Smooth muscle cell (in vitro differentiated cells): ENCODE measurements at regions not wholly inside any gene's neighbourhood (a gene's known extent, or its start where the extent isn't known, plus 50 kb on each side); places are given as distances from the start of the nearest gene placed in this dataset.

Experiments used
- DNase-seq: peaks from one replicate; lab custom pipeline; 2025; ENCODE audit not compliant: unreplicated experiment; lab: John Stamatoyannopoulos, UW
- H2AFZ ChIP-seq: fragments of 200-600 bp; sonication (generic); 2 replicates; pipeline ENCODE4 v1.6.0; 2016; ENCODE audit warnings: antibody characterized with exemption, low read depth, mild to moderate bottlenecking
- H3F3A ChIP-seq: fragments of 200-600 bp; sonication (generic); 2 replicates; pipeline ENCODE4 v1.6.0; 2017; ENCODE audit warnings: antibody characterized with exemption, low read depth
- H3K27ac ChIP-seq: fragments of 200-600 bp; sonication (generic); 2 replicates; pipeline ENCODE4 v1.5.1; 2016; ENCODE audit warnings: low read depth, mild to moderate bottlenecking
- H3K27me3 ChIP-seq: fragments of 200-600 bp; sonication (generic); 2 replicates; pipeline ENCODE4 v1.6.1; 2016; ENCODE audit warnings: low read depth, mild to moderate bottlenecking
- H3K36me3 ChIP-seq: fragments of 200-600 bp; sonication (generic); 2 replicates; pipeline ENCODE4 v1.5.1; 2016; ENCODE audit warnings: low read depth
- H3K4me1 ChIP-seq: fragments of 200-600 bp; sonication (generic); 2 replicates; pipeline ENCODE4 v1.5.1; 2016; ENCODE audit warnings: low read depth
- H3K4me2 ChIP-seq: fragments of 200-600 bp; sonication (generic); 2 replicates; pipeline ENCODE4 v1.6.0; 2016; ENCODE audit warnings: mild to moderate bottlenecking
- H3K4me3 ChIP-seq: fragments of 200-600 bp; sonication (generic); 2 replicates; pipeline ENCODE4 v1.5.1; 2016; ENCODE audit warnings: mild to moderate bottlenecking
- H3K79me2 ChIP-seq: fragments of 200-600 bp; sonication (generic); 2 replicates; pipeline ENCODE4 v1.6.0; 2016; ENCODE audit warnings: low read depth, mild to moderate bottlenecking
- H3K9ac ChIP-seq: fragments of 200-600 bp; sonication (generic); 2 replicates; pipeline ENCODE4 v1.6.0; 2016; ENCODE audit warnings: low read depth
- H3K9me3 ChIP-seq: fragments of 200-600 bp; sonication (generic); replicated peaks from 2 replicates; pipeline ENCODE4 v1.5.1; 2016; ENCODE audit warnings: low read depth
- H4K20me1 ChIP-seq: fragments of 200-600 bp; sonication (generic); 2 replicates; pipeline ENCODE4 v1.6.0; 2016; ENCODE audit warnings: low read depth
- WGBS: methylation state at CpG from one replicate; pipeline ENCODE4 v1.1.7; 2016; ENCODE audit warnings: low lambda C conversion rate; 5-methylcytosine and 5-hydroxymethylcytosine counted together
- TF ChIP-seq, protein P1 (sequence below): fragments of 200-600 bp; sonication (generic); IDR thresholded peaks from 2 replicates; pipeline ENCODE4 v1.5.1; 2017; ENCODE audit warnings: borderline replicate concordance, mild to moderate bottlenecking, antibody characterized with exemption; ENCODE audit not compliant: insufficient read depth, poor library complexity, severe bottlenecking

DNA sequence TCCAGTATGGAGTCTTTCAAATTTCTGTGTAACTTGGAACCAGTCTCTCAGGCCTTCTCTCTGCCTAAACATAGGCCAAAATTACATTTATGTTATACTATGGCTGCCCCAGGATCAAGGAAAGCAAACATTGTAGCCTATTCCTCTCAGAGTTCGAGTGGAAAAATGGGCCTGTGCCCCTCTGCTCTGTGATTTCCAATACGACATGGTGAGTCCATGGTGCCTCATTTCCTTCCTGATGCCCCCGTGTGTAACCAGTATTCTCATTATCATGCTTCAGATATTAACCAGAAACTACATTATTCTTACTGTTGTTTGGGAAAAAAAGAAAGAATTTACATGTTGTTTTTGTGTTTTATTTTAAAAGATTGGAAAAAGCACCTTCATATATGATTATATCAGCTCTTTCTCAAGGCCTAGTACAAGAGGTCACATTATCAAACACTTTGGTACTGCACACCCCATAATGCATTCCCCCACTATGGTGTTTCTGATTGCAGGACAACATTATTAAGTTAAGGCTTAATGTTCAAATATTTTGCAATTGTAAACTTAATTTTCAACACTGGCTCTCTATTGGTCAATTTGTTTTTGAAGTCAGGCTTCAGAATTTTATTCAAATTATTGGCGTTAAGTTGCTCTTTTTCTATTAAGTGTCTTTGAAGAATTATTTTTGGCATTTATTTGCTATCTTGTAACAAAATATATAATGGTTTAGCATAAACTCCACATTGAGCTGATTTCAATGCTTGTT lies 151.8 kb upstream of the SLC27A6 start:
- H2AFZ ChIP-seq, result no peak overlapping the region
- peaks cover 2% of the 10 kb centered on the region for H3K4me1 ChIP-seq
- no peak overlapping the region for H3K4me3 ChIP-seq
- 88% methylated on average over 4 of the region's 4 CpGs for WGBS
- H3F3A ChIP-seq, result no peaks in the 10 kb centered on the region
- no peak overlapping the region for H3K4me2 ChIP-seq
- H3K27me3 ChIP-seq, result no peaks in the 10 kb centered on the region
- no peak for DNase-seq
- no peaks in the 10 kb centered on the region for H3K9me3 ChIP-seq
- H3K27ac ChIP-seq, result no peak overlapping the region
- H3K36me3 ChIP-seq, result no peaks in the 10 kb centered on the region
- H3K9ac ChIP-seq, result no peak overlapping the region
- no peaks in the 10 kb centered on the region for H3K79me2 ChIP-seq
- TF ChIP-seq, protein P1, sequence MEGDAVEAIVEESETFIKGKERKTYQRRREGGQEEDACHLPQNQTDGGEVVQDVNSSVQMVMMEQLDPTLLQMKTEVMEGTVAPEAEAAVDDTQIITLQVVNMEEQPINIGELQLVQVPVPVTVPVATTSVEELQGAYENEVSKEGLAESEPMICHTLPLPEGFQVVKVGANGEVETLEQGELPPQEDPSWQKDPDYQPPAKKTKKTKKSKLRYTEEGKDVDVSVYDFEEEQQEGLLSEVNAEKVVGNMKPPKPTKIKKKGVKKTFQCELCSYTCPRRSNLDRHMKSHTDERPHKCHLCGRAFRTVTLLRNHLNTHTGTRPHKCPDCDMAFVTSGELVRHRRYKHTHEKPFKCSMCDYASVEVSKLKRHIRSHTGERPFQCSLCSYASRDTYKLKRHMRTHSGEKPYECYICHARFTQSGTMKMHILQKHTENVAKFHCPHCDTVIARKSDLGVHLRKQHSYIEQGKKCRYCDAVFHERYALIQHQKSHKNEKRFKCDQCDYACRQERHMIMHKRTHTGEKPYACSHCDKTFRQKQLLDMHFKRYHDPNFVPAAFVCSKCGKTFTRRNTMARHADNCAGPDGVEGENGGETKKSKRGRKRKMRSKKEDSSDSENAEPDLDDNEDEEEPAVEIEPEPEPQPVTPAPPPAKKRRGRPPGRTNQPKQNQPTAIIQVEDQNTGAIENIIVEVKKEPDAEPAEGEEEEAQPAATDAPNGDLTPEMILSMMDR, result no peak
- no peaks in the 10 kb centered on the region for H4K20me1 ChIP-seq

DNA sequence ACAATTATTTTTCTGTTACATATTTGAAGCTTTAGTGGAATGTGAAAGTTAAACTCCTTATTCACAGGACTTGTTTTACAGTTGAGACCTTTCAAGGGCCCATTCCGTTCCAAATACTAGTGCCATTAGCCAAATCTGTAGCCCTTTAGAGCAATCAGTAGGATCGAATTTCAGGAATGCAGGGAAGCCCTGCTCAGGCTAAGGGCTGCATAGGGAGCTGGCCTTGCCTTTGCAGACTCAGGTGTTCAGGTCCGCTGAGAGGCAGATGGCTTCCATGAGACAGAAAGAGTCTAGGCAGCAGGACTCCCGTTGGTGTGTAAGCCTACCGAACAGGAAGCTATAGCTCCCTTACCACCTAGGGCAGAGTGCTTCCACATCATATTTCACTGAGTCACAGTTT lies 150.1 kb upstream of the SLC27A6 start:
- H3K27me3 ChIP-seq, result no peaks in the 10 kb centered on the region
- DNase-seq, result no peak
- no peaks in the 10 kb centered on the region for H3F3A ChIP-seq
- no peak overlapping the region for H2AFZ ChIP-seq
- TF ChIP-seq, protein P1, result no peak
- no peak overlapping the region for H3K4me2 ChIP-seq
- H4K20me1 ChIP-seq, result no peaks in the 10 kb centered on the region
- peaks cover 2% of the 10 kb centered on the region for H3K4me1 ChIP-seq
- no peaks in the 10 kb centered on the region for H3K79me2 ChIP-seq
- no peak overlapping the region for H3K9ac ChIP-seq
- H3K36me3 ChIP-seq, result no peaks in the 10 kb centered on the region
- H3K27ac ChIP-seq, result no peak overlapping the region
- H3K9me3 ChIP-seq, result no peaks in the 10 kb centered on the region
- H3K4me3 ChIP-seq, result no peak overlapping the region
- 57% methylated on average over 5 of the region's 5 CpGs for WGBS

DNA sequence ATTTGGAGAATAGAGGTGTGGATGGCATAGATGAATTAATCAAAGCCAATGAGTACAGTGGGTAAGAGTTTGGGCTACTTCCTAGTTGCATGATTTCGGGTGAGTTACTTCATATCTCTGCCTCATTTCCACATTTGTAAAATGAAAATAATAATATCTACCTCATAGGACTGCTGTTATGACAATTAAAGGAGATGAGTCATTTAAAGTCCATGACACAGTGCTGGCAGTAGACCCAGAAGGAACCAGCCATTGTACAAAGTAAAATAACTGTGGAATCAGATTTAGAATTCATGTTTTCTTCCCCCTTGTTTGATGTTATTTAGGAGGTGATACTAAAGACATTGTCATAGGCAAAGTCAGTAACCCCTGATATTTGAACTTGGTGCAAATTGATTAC lies 139.5 kb upstream of the SLC27A6 start:
- no peaks in the 10 kb centered on the region for H3K4me1 ChIP-seq
- 81% methylated on average over 1 of the region's 1 CpG for WGBS
- no peak overlapping the region for H3K27ac ChIP-seq
- H3K27me3 ChIP-seq, result no peaks in the 10 kb centered on the region
- no peaks in the 10 kb centered on the region for H4K20me1 ChIP-seq
- no peaks in the 10 kb centered on the region for H3K36me3 ChIP-seq
- no peaks in the 10 kb centered on the region for H3F3A ChIP-seq
- H3K9ac ChIP-seq, result no peak overlapping the region
- no peak for DNase-seq
- TF ChIP-seq, protein P1, result no peak
- H3K4me2 ChIP-seq, result no peak overlapping the region
- H3K79me2 ChIP-seq, result no peaks in the 10 kb centered on the region
- no peaks in the 10 kb centered on the region for H3K9me3 ChIP-seq
- no peak overlapping the region for H3K4me3 ChIP-seq
- H2AFZ ChIP-seq, result no peak overlapping the region

DNA sequence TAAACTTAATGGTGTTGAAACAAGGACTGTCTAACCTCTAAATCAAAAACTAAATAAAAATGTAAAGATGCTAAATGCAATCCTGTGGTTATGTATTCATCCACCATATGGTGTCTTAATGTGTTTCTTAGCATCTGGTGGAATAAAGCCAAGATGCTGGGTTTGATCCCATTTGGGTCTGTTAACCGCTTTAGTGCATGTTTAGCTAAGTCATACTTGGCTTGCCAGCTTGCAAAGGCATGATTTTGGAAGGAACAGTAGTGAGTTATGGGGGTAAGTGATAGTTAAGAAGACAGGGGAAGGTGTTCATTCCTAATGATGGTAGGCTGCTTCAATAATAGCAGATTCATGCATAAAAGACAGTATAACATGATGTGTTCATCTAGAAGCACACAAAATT lies 139.0 kb upstream of the SLC27A6 start:
- Histone ChIP-seq H3K79me2 (no peaks in the 10 kb centered on the region), H2AFZ (no peak overlapping the region), H3K27me3 (no peaks in the 10 kb centered on the region), H4K20me1 (no peaks in the 10 kb centered on the region), H3F3A (no peaks in the 10 kb centered on the region), H3K4me2 (no peak overlapping the region), H3K4me3 (no peak overlapping the region), H3K9me3 (no peaks in the 10 kb centered on the region), H3K4me1 (no peaks in the 10 kb centered on the region), H3K27ac (no peak overlapping the region), H3K9ac (no peak overlapping the region), H3K36me3 (no peaks in the 10 kb centered on the region)
- WGBS, result 77% methylated on average over 1 of the region's 1 CpG
- no peak for DNase-seq
- TF ChIP-seq, protein P1, result no peak
